Panc1 (cell line): ENCODE measurements at regions not wholly inside any gene's neighbourhood (a gene's known extent, or its start where the extent isn't known, plus 50 kb on each side); places are given as distances from the start of the nearest gene placed in this dataset.

ENCODE experiments used
- POLR2AphosphoS5 ChIP-seq: IDR thresholded peaks from 2 replicates; pipeline ENCODE4 v1.6.1; 2012; ENCODE audit warnings: mild to moderate bottlenecking, low read depth, low read length, moderate library complexity
- TCF7L2 ChIP-seq: IDR thresholded peaks from 2 replicates; pipeline ENCODE4 v1.6.1; 2011; ENCODE audit warnings: mild to moderate bottlenecking, low read depth, low read length, inconsistent platforms
- TF ChIP-seq, protein P1 (sequence below): fragments of 450-650 bp; IDR thresholded peaks from 2 replicates; pipeline ENCODE4 v1.5.1; 2017; ENCODE audit warnings: mild to moderate bottlenecking
- TF ChIP-seq, protein P2 (sequence below), 2 experiments: IDR thresholded peaks; 2 replicates each; pipeline ENCODE4 v1.6.1; 2011 to 2012; ENCODE audit warnings: low read depth in 2 of 2, control low read depth in 1 of 2, low read length in 1 of 2, mild to moderate bottlenecking in 1 of 2, moderate library complexity in 1 of 2; ENCODE audit not compliant: insufficient read depth in 1 of 2

GRCh38 chr4:126742885-126743284, 889.9 kb upstream of the INTU start:
- TF ChIP-seq, protein P1, sequence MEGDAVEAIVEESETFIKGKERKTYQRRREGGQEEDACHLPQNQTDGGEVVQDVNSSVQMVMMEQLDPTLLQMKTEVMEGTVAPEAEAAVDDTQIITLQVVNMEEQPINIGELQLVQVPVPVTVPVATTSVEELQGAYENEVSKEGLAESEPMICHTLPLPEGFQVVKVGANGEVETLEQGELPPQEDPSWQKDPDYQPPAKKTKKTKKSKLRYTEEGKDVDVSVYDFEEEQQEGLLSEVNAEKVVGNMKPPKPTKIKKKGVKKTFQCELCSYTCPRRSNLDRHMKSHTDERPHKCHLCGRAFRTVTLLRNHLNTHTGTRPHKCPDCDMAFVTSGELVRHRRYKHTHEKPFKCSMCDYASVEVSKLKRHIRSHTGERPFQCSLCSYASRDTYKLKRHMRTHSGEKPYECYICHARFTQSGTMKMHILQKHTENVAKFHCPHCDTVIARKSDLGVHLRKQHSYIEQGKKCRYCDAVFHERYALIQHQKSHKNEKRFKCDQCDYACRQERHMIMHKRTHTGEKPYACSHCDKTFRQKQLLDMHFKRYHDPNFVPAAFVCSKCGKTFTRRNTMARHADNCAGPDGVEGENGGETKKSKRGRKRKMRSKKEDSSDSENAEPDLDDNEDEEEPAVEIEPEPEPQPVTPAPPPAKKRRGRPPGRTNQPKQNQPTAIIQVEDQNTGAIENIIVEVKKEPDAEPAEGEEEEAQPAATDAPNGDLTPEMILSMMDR: no peak
- TF ChIP-seq, protein P2, sequence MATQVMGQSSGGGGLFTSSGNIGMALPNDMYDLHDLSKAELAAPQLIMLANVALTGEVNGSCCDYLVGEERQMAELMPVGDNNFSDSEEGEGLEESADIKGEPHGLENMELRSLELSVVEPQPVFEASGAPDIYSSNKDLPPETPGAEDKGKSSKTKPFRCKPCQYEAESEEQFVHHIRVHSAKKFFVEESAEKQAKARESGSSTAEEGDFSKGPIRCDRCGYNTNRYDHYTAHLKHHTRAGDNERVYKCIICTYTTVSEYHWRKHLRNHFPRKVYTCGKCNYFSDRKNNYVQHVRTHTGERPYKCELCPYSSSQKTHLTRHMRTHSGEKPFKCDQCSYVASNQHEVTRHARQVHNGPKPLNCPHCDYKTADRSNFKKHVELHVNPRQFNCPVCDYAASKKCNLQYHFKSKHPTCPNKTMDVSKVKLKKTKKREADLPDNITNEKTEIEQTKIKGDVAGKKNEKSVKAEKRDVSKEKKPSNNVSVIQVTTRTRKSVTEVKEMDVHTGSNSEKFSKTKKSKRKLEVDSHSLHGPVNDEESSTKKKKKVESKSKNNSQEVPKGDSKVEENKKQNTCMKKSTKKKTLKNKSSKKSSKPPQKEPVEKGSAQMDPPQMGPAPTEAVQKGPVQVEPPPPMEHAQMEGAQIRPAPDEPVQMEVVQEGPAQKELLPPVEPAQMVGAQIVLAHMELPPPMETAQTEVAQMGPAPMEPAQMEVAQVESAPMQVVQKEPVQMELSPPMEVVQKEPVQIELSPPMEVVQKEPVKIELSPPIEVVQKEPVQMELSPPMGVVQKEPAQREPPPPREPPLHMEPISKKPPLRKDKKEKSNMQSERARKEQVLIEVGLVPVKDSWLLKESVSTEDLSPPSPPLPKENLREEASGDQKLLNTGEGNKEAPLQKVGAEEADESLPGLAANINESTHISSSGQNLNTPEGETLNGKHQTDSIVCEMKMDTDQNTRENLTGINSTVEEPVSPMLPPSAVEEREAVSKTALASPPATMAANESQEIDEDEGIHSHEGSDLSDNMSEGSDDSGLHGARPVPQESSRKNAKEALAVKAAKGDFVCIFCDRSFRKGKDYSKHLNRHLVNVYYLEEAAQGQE (IDR thresholded peaks at IDR 0.05; ENCODE audit: insufficient read depth in 1 of 2, low read depth in 2 of 2, low read length in 1 of 2): no peak
- TF ChIP-seq TCF7L2 (no peak), POLR2AphosphoS5 (no peak)
